Loucy (cell line): ENCODE measurements at regions not wholly inside any gene's neighbourhood (a gene's known extent, or its start where the extent isn't known, plus 50 kb on each side); places are given as distances from the start of the nearest gene placed in this dataset.

Experiments
- H2AFZ ChIP-seq: fragments of 200-600 bp; sonication (generic); 2 replicates; pipeline ENCODE4 v1.6.0; 2016; ENCODE audit warnings: antibody characterized with exemption, mild to moderate bottlenecking, low read length, moderate library complexity
- H3F3A ChIP-seq: fragments of 200-600 bp; 2 replicates; pipeline ENCODE4 v1.6.0; 2016; ENCODE audit warnings: antibody characterized with exemption, low read depth, mild to moderate bottlenecking
- H3K27me3 ChIP-seq: fragments of 200-600 bp; sonication (generic); 2 replicates; pipeline ENCODE4 v1.6.1; 2014; ENCODE audit warnings: low read length, mild to moderate bottlenecking; ENCODE audit not compliant: insufficient read depth, poor library complexity, severe bottlenecking
- H3K36me3 ChIP-seq: fragments of 200-600 bp; sonication (generic); 2 replicates; pipeline ENCODE4 v1.6.1; 2016; ENCODE audit warnings: low read length; ENCODE audit not compliant: insufficient read depth
- H3K4me1 ChIP-seq: fragments of 200-600 bp; sonication (generic); 2 replicates; pipeline ENCODE4 v1.5.1; 2014; ENCODE audit warnings: low read length, mild to moderate bottlenecking; ENCODE audit not compliant: insufficient read depth, poor library complexity, severe bottlenecking
- H3K4me2 ChIP-seq: fragments of 200-600 bp; sonication (generic); 2 replicates; pipeline ENCODE4 v1.6.0; 2014; ENCODE audit warnings: antibody characterized with exemption, low read length, low read depth, mild to moderate bottlenecking; ENCODE audit not compliant: poor library complexity, severe bottlenecking
- H3K4me3 ChIP-seq: fragments of 200-600 bp; sonication (generic); 2 replicates; pipeline ENCODE4 v1.5.1; 2014; ENCODE audit warnings: low read length, mild to moderate bottlenecking, mixed read lengths; ENCODE audit not compliant: poor library complexity, severe bottlenecking
- H3K79me2 ChIP-seq: fragments of 200-600 bp; sonication (generic); 2 replicates; pipeline ENCODE4 v1.6.1; 2014; ENCODE audit warnings: low read length; ENCODE audit not compliant: insufficient read depth
- H3K9ac ChIP-seq: fragments of 200-600 bp; sonication (generic); 2 replicates; pipeline ENCODE4 v1.6.0; 2014; ENCODE audit warnings: mild to moderate bottlenecking, low read depth, low read length, moderate library complexity; ENCODE audit not compliant: poor library complexity, severe bottlenecking
- H3K9me2 ChIP-seq: fragments of 200-600 bp; sonication (generic); replicated peaks from 2 replicates; pipeline ENCODE4 v1.6.1; 2016; ENCODE audit warnings: low read depth, low read length, mixed read lengths
- H3K9me3 ChIP-seq: fragments of 200-600 bp; sonication (generic); 2 replicates; pipeline ENCODE4 v1.6.1; 2014; ENCODE audit warnings: mild to moderate bottlenecking, antibody characterized with exemption, low read length, low read depth; ENCODE audit not compliant: insufficient read depth
- H4K20me1 ChIP-seq: fragments of 200-600 bp; sonication (generic); 2 replicates; pipeline ENCODE4 v1.6.0; 2014; ENCODE audit warnings: antibody characterized with exemption, low read length, mild to moderate bottlenecking; ENCODE audit not compliant: insufficient read depth, poor library complexity, severe bottlenecking
- CTCF ChIP-seq: fragments of 200-600 bp; sonication (generic); conservative IDR thresholded peaks from 2 replicates; pipeline ENCODE4 v1.5.1; 2014; ENCODE audit warnings: mild to moderate bottlenecking, antibody characterized with exemption, low read length
- EZH2phosphoT487 ChIP-seq: fragments of 200-600 bp; IDR thresholded peaks from 2 replicates; pipeline ENCODE4 v1.6.1; 2018; ENCODE audit warnings: antibody characterized with exemption, mild to moderate bottlenecking, moderate library complexity, borderline replicate concordance

GRCh38 chr3:69588170-69588569 lies 151.1 kb upstream of the MITF start:
- Histone ChIP-seq H3K9me2 (no peaks in the 10 kb centered on the region), H3K4me2 (no peak overlapping the region), H3K27me3 (no peaks in the 10 kb centered on the region), H3K4me3 (no peak overlapping the region), H3K9me3 (peaks cover 4% of the 10 kb centered on the region; the same call in 1 of the 2 replicates), H4K20me1 (no peaks in the 10 kb centered on the region), H3K9ac (no peak overlapping the region), H3K79me2 (no peaks in the 10 kb centered on the region), H3K36me3 (no peaks in the 10 kb centered on the region), H2AFZ (no peak overlapping the region), H3F3A (no peaks in the 10 kb centered on the region), H3K4me1 (no peaks in the 10 kb centered on the region)
- TF ChIP-seq CTCF (no peak), EZH2phosphoT487 (no peak)

GRCh38 chr3:69585472-69585871 lies 153.8 kb upstream of the MITF start:
- Histone ChIP-seq H3K4me3 (no peak overlapping the region), H4K20me1 (no peaks in the 10 kb centered on the region), H3K79me2 (no peaks in the 10 kb centered on the region), H3K36me3 (no peaks in the 10 kb centered on the region), H3K9me3 (peaks cover 4% of the 10 kb centered on the region; the same call in 1 of the 2 replicates), H3K4me2 (no peak overlapping the region), H2AFZ (no peak overlapping the region), H3F3A (no peaks in the 10 kb centered on the region), H3K27me3 (no peaks in the 10 kb centered on the region), H3K9me2 (no peaks in the 10 kb centered on the region), H3K9ac (no peak overlapping the region), H3K4me1 (no peaks in the 10 kb centered on the region)
- TF ChIP-seq CTCF (no peak), EZH2phosphoT487 (no peak)

- no peaks in the 10 kb centered on the region for H3F3A ChIP-seq
- TF ChIP-seq CTCF (no peak), EZH2phosphoT487 (no peak)
- no peaks in the 10 kb centered on the region for H3K4me1 ChIP-seq
- no peak overlapping the region for H3K9ac ChIP-seq
- H4K20me1 ChIP-seq = no peaks in the 10 kb centered on the region
- no peaks in the 10 kb centered on the region for H3K79me2 ChIP-seq
- H3K4me2 ChIP-seq = no peak overlapping the region
- no peak overlapping the region for H3K4me3 ChIP-seq
- peaks cover 2% of the 10 kb centered on the region; the same call in 1 of the 2 replicates for H3K9me3 ChIP-seq
- no peak overlapping the region for H2AFZ ChIP-seq
- H3K36me3 ChIP-seq = no peaks in the 10 kb centered on the region
- H3K27me3 ChIP-seq = no peaks in the 10 kb centered on the region
- H3K9me2 ChIP-seq = no peaks in the 10 kb centered on the region
Measured at GRCh38 chr3:69582044-69582443, 157.2 kb upstream of the MITF start.
